A549 (cell line): ENCODE measurements at regions not wholly inside any gene's neighbourhood (a gene's known extent, or its start where the extent isn't known, plus 50 kb on each side); places are given as distances from the start of the nearest gene placed in this dataset.

Source experiments
- ATAC-seq, 2 experiments: fragments of 200-7000 bp in 1 of 2; fragments of >200 bp in 1 of 2; cut with Nextera tagmentation in 1 of 2; cut with Tn5 transposase in 1 of 2; 3 replicates each; pipeline versions ENCODE4 v1.8.0 to v1.9.1; 2018 to 2020; ENCODE audit warnings: mild to moderate bottlenecking in 1 of 2, moderate library complexity in 1 of 2
- CTCF ChIA-PET: fragments of 300-600 bp; sonication (Branson Sonifier 250); formaldehyde crosslinking; extraction: SDS; loops from one replicate; lab custom pipeline; 2021; ENCODE audit warnings: antibody characterized with exemption, inconsistent platforms; lab: Yijun Ruan, JAX
- POLR2A ChIA-PET: fragments of 350-600 bp; formaldehyde crosslinking; extraction: SDS; loops from one replicate; lab custom pipeline; 2021; ENCODE audit warnings: antibody characterized with exemption, inconsistent platforms; lab: Yijun Ruan, JAX
- DNase-seq, 2 experiments: peaks; one replicate each; pipeline versions ENCODE4 v3.0.0 to v3.0.0-alpha.2; 2011 to 2016; ENCODE audit warnings: low read depth in 1 of 2, low spot score in 1 of 2
- FAIRE-seq: peaks from 2 replicates; lab custom pipeline; 2011; peaks lifted over from hg19 to GRCh38; lab: Jason Lieb, UNC
- H3K27ac ChIP-seq, 2 experiments: fragments of >200 bp; sonication (Bioruptor Twin); formaldehyde crosslinking; 3 replicates each; pipeline ENCODE4 v1.5.1; 2016 to 2017
- H3K4me1 ChIP-seq: fragments of >200 bp; sonication (Bioruptor Twin); formaldehyde crosslinking; 3 replicates; pipeline ENCODE4 v1.6.1; 2016
- H3K4me2 ChIP-seq: fragments of >200 bp; sonication (Bioruptor Twin); formaldehyde crosslinking; 3 replicates; pipeline ENCODE4 v1.6.1; 2016
- H3K4me3 ChIP-seq: fragments of >200 bp; sonication (Bioruptor Twin); formaldehyde crosslinking; 3 replicates; pipeline ENCODE4 v1.5.1; 2016
- H3K9me3 ChIP-seq: fragments of >200 bp; sonication (Bioruptor Twin); formaldehyde crosslinking; 3 replicates; pipeline ENCODE4 v1.6.1; 2016
- CBX8 ChIP-seq: fragments of 200-600 bp; sonication (generic); IDR thresholded peaks from 2 replicates; pipeline ENCODE4 v1.6.1; 2016
- CEBPB ChIP-seq, 2 experiments: fragments of >200 bp in 1 of 2; sonication (Bioruptor Twin) in 1 of 2; formaldehyde crosslinking in 1 of 2; IDR thresholded peaks; 2 replicates each; pipeline ENCODE4 v1.6.1; 2012 to 2016
- EHMT2 ChIP-seq: fragments of 200-600 bp; sonication (generic); IDR thresholded peaks from 2 replicates; pipeline ENCODE4 v1.6.1; 2016; ENCODE audit warnings: antibody characterized with exemption, low read depth, mild to moderate bottlenecking, moderate library complexity
- ESRRA ChIP-seq: fragments of 150-350 bp; IDR thresholded peaks from 2 replicates; pipeline ENCODE4 v1.6.1; 2014; ENCODE audit warnings: mild to moderate bottlenecking, low read length, borderline replicate concordance
- FOSB ChIP-seq: fragments of 250-450 bp; sonication (Bioruptor Pico); IDR thresholded peaks from 2 replicates; pipeline ENCODE4 v1.5.0; 2020; ENCODE audit warnings: mild to moderate bottlenecking, moderate library complexity
- FOSL2 ChIP-seq, 2 experiments: fragments of 450-650 bp in 1 of 2; fragments of >200 bp in 1 of 2; sonication (Bioruptor Twin) in 1 of 2; formaldehyde crosslinking; IDR thresholded peaks; 2 replicates each; pipeline versions ENCODE4 v1.5.0 to v1.6.1; 2016 to 2020; ENCODE audit warnings: mild to moderate bottlenecking in 1 of 2, moderate library complexity in 1 of 2
- HDAC2 ChIP-seq: fragments of 200-600 bp; sonication (generic); IDR thresholded peaks from 2 replicates; pipeline ENCODE4 v1.6.1; 2016
- HOXB13 ChIP-seq: fragments of 250-450 bp; sonication (Bioruptor Pico); IDR thresholded peaks from 2 replicates; pipeline ENCODE4 v1.5.0; 2020; ENCODE audit warnings: low read depth, mild to moderate bottlenecking, moderate library complexity
- JUNB ChIP-seq: fragments of >200 bp; sonication (Bioruptor Twin); formaldehyde crosslinking; IDR thresholded peaks from 2 replicates; pipeline ENCODE4 v1.6.1; 2016
- RAD21 ChIP-seq, 2 experiments: fragments of >200 bp in 1 of 2; sonication (Bioruptor Twin) in 1 of 2; formaldehyde crosslinking in 1 of 2; IDR thresholded peaks in 1 of 2; conservative IDR thresholded peaks in 1 of 2; 2 replicates in 1 of 2; 3 replicates in 1 of 2; pipeline ENCODE4 v1.6.1; 2012 to 2018; ENCODE audit warnings: inconsistent platforms in 1 of 2
- SMC3 ChIP-seq: fragments of >200 bp; sonication (Bioruptor Twin); formaldehyde crosslinking; IDR thresholded peaks from 3 replicates; pipeline ENCODE4 v1.6.1; 2018; ENCODE audit warnings: inconsistent platforms
- ZC3H11A ChIP-seq: fragments of 450-650 bp; IDR thresholded peaks from 2 replicates; pipeline ENCODE4 v1.6.1; 2014; ENCODE audit warnings: antibody characterized with exemption, mild to moderate bottlenecking
- whole genome bisulfite sequencing: methylation state at CpG from one replicate; pipeline ENCODE4 v1.1.6; 2017; ENCODE audit errors: missing lambda C conversion rate; 5-methylcytosine and 5-hydroxymethylcytosine counted together
- TF ChIP-seq, protein P1 (sequence below): IDR thresholded peaks from 2 replicates; pipeline ENCODE4 v1.6.1; 2012
- TF ChIP-seq, protein P2 (sequence below): fragments of >200 bp; sonication (Bioruptor Twin); formaldehyde crosslinking; IDR thresholded peaks from 3 replicates; pipeline ENCODE4 v1.6.1; 2016
- TF ChIP-seq, protein P3 (sequence below): fragments of >200 bp; sonication (Bioruptor Twin); formaldehyde crosslinking; IDR thresholded peaks from 3 replicates; pipeline ENCODE4 v1.5.1; 2016
- TF ChIP-seq, protein P4 (sequence below): IDR thresholded peaks from 2 replicates; pipeline ENCODE4 v1.6.1; 2012; ENCODE audit warnings: low read depth, borderline replicate concordance

DNA sequence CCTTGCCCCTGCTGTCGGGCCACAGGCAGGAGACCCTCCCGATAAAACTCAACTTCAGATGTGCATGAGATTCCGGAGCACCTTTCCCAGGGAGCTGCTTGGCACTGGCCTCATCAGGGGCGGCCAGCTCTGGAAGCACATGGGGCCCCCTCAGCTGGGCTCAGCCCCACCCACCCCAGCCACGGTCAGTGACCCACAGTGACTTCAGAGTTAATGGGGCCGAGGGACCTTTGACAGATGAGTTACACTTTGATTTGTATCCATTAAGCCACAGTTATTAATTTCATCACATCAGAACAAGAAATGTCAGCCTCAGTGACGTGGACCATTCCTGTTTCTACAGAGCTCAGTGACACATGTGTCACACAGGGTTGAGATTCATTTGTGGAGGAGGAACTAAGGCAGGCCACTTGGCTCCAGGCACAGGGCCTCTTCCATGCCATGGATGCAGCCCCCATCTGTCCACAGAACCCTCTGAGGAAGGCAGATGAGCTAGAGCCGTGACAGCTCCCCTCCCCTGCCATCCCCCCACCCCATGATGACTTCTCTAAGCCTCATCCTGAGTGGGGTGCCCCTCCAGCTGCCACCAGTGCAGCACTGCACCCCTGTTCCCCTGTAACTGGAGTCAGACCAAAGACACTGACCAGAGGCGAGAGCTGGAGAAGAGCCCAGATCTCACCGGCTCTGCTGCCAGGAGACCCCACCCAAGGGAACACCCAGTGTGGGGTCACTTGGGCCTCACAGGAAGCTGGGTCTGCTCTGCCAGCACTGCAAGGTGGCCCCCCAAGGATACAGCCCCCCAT, 69.4 kb upstream of the ADAMTS2 start (continued):
- TF ChIP-seq, protein P1, sequence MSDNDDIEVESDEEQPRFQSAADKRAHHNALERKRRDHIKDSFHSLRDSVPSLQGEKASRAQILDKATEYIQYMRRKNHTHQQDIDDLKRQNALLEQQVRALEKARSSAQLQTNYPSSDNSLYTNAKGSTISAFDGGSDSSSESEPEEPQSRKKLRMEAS, result no peak
- TF ChIP-seq ZC3H11A (no peak), JUNB (no peak), CEBPB (IDR thresholded peaks at IDR 0.05) (no peak), FOSL2 (IDR thresholded peaks at IDR 0.05) (no peak), FOSL2 (CRISPR knock-in tag; IDR thresholded peaks at IDR 0.05) (no peak)
- TF ChIP-seq, protein P2, sequence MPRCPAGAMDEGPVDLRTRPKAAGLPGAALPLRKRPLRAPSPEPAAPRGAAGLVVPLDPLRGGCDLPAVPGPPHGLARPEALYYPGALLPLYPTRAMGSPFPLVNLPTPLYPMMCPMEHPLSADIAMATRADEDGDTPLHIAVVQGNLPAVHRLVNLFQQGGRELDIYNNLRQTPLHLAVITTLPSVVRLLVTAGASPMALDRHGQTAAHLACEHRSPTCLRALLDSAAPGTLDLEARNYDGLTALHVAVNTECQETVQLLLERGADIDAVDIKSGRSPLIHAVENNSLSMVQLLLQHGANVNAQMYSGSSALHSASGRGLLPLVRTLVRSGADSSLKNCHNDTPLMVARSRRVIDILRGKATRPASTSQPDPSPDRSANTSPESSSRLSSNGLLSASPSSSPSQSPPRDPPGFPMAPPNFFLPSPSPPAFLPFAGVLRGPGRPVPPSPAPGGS, result no peak

DNA sequence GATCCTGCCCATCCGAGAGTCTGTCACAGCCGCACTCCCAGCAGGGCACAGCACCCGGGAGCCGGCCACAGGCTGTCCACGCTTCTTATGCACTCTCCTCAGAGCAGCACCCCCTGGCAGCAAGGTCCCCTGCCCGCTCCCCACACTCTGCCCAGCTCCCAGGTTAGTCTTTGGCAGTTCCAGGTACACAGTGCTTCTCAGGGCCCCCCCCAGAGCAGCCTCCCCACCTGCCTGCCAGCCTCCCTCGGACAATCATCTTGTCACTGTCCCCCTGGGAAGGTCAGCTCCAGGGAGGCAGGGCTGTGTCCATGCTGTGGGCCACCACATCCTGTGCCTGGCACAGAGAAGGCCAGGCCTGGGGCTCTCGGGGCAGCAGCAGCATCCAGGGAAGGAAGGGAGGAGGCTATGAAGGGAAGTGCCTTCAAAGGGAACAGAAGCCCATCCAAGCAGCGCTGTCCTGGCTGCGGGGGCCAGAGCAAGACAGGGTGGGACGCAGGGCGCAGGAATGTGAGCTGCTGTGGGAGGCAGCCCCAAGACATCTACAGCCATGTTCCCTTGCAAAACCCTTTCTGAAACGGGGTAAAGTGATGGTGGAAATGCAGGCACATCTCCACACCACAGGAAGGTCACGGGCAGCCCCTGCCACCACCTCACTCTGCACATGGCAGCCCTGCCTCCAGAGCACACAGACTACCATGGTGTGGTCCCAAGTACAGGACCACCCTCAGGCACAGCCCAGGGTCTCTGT, 68.6 kb upstream of the ADAMTS2 start:
- Histone ChIP-seq H3K4me1 (no peaks in the 10 kb centered on the region), H3K4me3 (no peak overlapping the region), H3K4me2 (no peak overlapping the region), H3K9me3 (peaks cover 5% of the 10 kb centered on the region; the same call in 1 of the 3 replicates), H3K27ac (no peak overlapping the region)
- TF ChIP-seq, protein P3, sequence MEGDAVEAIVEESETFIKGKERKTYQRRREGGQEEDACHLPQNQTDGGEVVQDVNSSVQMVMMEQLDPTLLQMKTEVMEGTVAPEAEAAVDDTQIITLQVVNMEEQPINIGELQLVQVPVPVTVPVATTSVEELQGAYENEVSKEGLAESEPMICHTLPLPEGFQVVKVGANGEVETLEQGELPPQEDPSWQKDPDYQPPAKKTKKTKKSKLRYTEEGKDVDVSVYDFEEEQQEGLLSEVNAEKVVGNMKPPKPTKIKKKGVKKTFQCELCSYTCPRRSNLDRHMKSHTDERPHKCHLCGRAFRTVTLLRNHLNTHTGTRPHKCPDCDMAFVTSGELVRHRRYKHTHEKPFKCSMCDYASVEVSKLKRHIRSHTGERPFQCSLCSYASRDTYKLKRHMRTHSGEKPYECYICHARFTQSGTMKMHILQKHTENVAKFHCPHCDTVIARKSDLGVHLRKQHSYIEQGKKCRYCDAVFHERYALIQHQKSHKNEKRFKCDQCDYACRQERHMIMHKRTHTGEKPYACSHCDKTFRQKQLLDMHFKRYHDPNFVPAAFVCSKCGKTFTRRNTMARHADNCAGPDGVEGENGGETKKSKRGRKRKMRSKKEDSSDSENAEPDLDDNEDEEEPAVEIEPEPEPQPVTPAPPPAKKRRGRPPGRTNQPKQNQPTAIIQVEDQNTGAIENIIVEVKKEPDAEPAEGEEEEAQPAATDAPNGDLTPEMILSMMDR, result no peak
- no peak for TF ChIP-seq HDAC2
- TF ChIP-seq, protein P4, sequence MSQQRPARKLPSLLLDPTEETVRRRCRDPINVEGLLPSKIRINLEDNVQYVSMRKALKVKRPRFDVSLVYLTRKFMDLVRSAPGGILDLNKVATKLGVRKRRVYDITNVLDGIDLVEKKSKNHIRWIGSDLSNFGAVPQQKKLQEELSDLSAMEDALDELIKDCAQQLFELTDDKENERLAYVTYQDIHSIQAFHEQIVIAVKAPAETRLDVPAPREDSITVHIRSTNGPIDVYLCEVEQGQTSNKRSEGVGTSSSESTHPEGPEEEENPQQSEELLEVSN, result no peak
- TF ChIP-seq EHMT2, result no peak
- TF ChIP-seq ESRRA, result no peak
- TF ChIP-seq HOXB13 (CRISPR knock-in tag), result no peak
- TF ChIP-seq ZC3H11A, result no peak
- TF ChIP-seq FOSB (CRISPR knock-in tag), result no peak
- no peak for TF ChIP-seq RAD21 (conservative IDR thresholded peaks at IDR 0.05 in 1 of 2, IDR thresholded peaks at IDR 0.05 in 1 of 2)
- POLR2A ChIA-PET, result no interaction called here
- FAIRE-seq (no peak), ATAC-seq (no peak; a peak in 2 of 6 replicates), DNase-seq (no peak)
- CTCF ChIA-PET, result no interaction called here
- 33% methylated on average over 14 of the region's 14 CpGs for WGBS

DNA sequence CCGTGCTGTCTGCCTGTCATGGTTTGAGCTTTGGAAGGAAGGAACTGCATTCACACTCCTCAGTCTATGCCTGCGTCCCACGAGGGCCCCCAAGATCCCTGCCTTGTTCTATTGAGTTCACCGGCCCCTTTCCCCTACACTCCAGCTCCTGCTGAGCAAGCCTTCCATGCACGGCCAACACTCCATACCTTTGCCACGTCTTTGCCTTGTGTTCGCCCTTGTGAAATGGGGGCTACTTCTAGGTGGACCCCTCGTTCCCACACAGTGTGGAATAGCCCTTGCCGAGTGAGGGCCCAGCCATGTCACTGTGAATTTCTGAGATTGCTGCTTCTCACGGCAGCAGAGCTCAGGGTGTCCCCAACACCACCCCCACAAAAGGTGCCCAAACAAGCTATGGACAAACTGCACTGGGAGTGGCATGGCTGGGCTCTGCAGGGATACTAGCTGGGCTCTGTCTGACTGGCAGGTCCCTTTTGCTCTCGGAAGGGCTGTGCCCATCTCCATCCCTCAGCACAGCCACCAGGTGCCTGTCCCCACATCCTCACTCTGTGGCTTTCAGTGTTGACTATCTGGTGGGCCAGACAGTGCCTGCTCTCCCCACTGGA, 67.9 kb upstream of the ADAMTS2 start:
- H3K27ac ChIP-seq, result no peak overlapping the region
- ATAC-seq, result no peak
- H3K4me3 ChIP-seq, result no peak overlapping the region
- no peak for TF ChIP-seq ESRRA
- TF ChIP-seq CBX8, result no peak
- TF ChIP-seq SMC3, result no peak
- TF ChIP-seq HOXB13 (CRISPR knock-in tag), result no peak
- TF ChIP-seq, all 56 proteins: peak for 0
- ChIA-PET CTCF (no interaction called here), POLR2A (no interaction called here)
- WGBS, result 29% methylated on average over 11 of the region's 11 CpGs
- no peak for DNase-seq
- Histone ChIP-seq H3K4me2 (no peak overlapping the region), H3K4me1 (no peaks in the 10 kb centered on the region), H3K9me3 (peaks cover 5% of the 10 kb centered on the region; the same call in 1 of the 3 replicates)
- no peak for FAIRE-seq
